B cell (primary cell): ENCODE measurements at regions not wholly inside any gene's neighbourhood (a gene's known extent, or its start where the extent isn't known, plus 50 kb on each side); places are given as distances from the start of the nearest gene placed in this dataset.

Source experiments
- CTCF ChIP-seq: fragments of 200-600 bp; IDR thresholded peaks from one replicate; pipeline ENCODE4 v1.8.0; 2022; ENCODE audit warnings: antibody characterized with exemption, mild to moderate bottlenecking
- EZH2 ChIP-seq: IDR thresholded peaks from 2 replicates; pipeline ENCODE4 v1.6.1; 2012; ENCODE audit warnings: borderline replicate concordance, low read depth, mild to moderate bottlenecking, moderate library complexity, low read length; ENCODE audit not compliant: insufficient read depth, poor library complexity, severe bottlenecking

- TF ChIP-seq CTCF (no peak), EZH2 (no peak)
These were observed 283.2 kb downstream of the DMAC1 start for GRCh38 chr9:7516376-7516775.
